Liver (tissue), 8 donors: ENCODE measurements at regions not wholly inside any gene's neighbourhood (a gene's known extent, or its start where the extent isn't known, plus 50 kb on each side); places are given as distances from the start of the nearest gene placed in this dataset.

Experiments used
- DNase-seq: peaks from one replicate; pipeline ENCODE4 v3.0.0-alpha.2; 2017; ENCODE audit warnings: low spot score
- H3K27ac ChIP-seq, 2 donors: one replicate each; pipeline ENCODE4 v1.7.0; 2013; ENCODE audit warnings: inconsistent platforms in 2 of 2, low read length in 2 of 2, control low read depth in 1 of 2, low read depth in 1 of 2, mild to moderate bottlenecking in 1 of 2
- H3K27me3 ChIP-seq, 4 donors: one replicate each; pipeline versions ENCODE4 v1.6.1 to v1.7.0; 2013; ENCODE audit warnings: low read length in 3 of 4, inconsistent platforms in 1 of 4, mild to moderate bottlenecking in 1 of 4, moderate library complexity in 1 of 4; ENCODE audit not compliant: control insufficient read depth in 4 of 4, insufficient read depth in 4 of 4
- H3K36me3 ChIP-seq, 4 donors: one replicate each; pipeline versions ENCODE4 v1.6.1 to v1.7.0; 2013; ENCODE audit warnings: low read length in 3 of 4, mild to moderate bottlenecking in 3 of 4, low read depth in 1 of 4, moderate library complexity in 1 of 4; ENCODE audit not compliant: control insufficient read depth in 4 of 4, insufficient read depth in 3 of 4
- H3K4me1 ChIP-seq, 4 donors: one replicate each; pipeline versions ENCODE4 v1.6.1 to v1.7.0; 2013; ENCODE audit warnings: low read length in 3 of 4, mild to moderate bottlenecking in 3 of 4, moderate library complexity in 1 of 4; ENCODE audit not compliant: control insufficient read depth in 4 of 4, insufficient read depth in 4 of 4
- H3K4me3 ChIP-seq, 3 donors: one replicate each; pipeline versions ENCODE4 v1.6.1 to v1.7.0; 2013; ENCODE audit warnings: low read length in 3 of 3, control low read depth in 1 of 3, low read depth in 1 of 3, mild to moderate bottlenecking in 1 of 3
- H3K9ac ChIP-seq, 2 donors: one replicate each; pipeline ENCODE4 v1.7.0; 2013; ENCODE audit warnings: low read length in 2 of 2, mild to moderate bottlenecking in 2 of 2, moderate library complexity in 2 of 2, control low read depth in 1 of 2, low read depth in 1 of 2
- H3K9me3 ChIP-seq, 4 donors: one replicate each; pipeline versions ENCODE4 v1.6.1 to v1.7.0; 2013; ENCODE audit warnings: low read length in 3 of 4; ENCODE audit not compliant: control insufficient read depth in 4 of 4
- CTCF ChIP-seq: fragments of 150-350 bp; IDR thresholded peaks from 2 replicates; pipeline ENCODE4 v1.5.1; 2017; ENCODE audit warnings: improper control_type of control experiment, low read depth, low read length; ENCODE audit not compliant: missing input control
- FOXA2 ChIP-seq: IDR thresholded peaks from 2 replicates; pipeline ENCODE4 v1.6.1; 2016; ENCODE audit warnings: antibody characterized with exemption
- GABPA ChIP-seq, 2 donors: IDR thresholded peaks in 1 of 2; conservative IDR thresholded peaks in 1 of 2; 2 replicates each; pipeline ENCODE4 v1.6.1; 2016; ENCODE audit warnings: antibody characterized with exemption in 2 of 2, mild to moderate bottlenecking in 1 of 2, moderate library complexity in 1 of 2
- HNF4G ChIP-seq: IDR thresholded peaks from 2 replicates; pipeline ENCODE4 v1.6.1; 2016; ENCODE audit warnings: antibody characterized with exemption
- MAX ChIP-seq: IDR thresholded peaks from 2 replicates; pipeline ENCODE4 v1.6.1; 2016; ENCODE audit warnings: antibody characterized with exemption
- RAD21 ChIP-seq, 2 donors: IDR thresholded peaks; 2 replicates each; pipeline ENCODE4 v1.6.1; 2016; ENCODE audit warnings: antibody characterized with exemption in 2 of 2, mild to moderate bottlenecking in 2 of 2
- SP1 ChIP-seq: IDR thresholded peaks from 2 replicates; pipeline ENCODE4 v1.6.1; 2018; ENCODE audit warnings: antibody characterized with exemption, mild to moderate bottlenecking
- TAF1 ChIP-seq: conservative IDR thresholded peaks from 2 replicates; pipeline ENCODE4 v1.6.1; 2016; ENCODE audit warnings: antibody characterized with exemption, mild to moderate bottlenecking
- ZBTB33 ChIP-seq: IDR thresholded peaks from 2 replicates; pipeline ENCODE4 v1.6.1; 2016; ENCODE audit warnings: antibody characterized with exemption
- WGBS: extraction: QIAGEN DNeasy Blood & Tissue Kit; methylation state at CpG from one replicate; pipeline ENCODE4 v1.1.7; 2013; 5-methylcytosine and 5-hydroxymethylcytosine counted together
- TF ChIP-seq, protein P1 (sequence below): IDR thresholded peaks from 2 replicates; pipeline ENCODE4 v1.6.1; 2016; ENCODE audit warnings: antibody characterized with exemption, mild to moderate bottlenecking
- TF ChIP-seq, protein P2 (sequence below): IDR thresholded peaks from 2 replicates; pipeline ENCODE4 v1.6.1; 2016; ENCODE audit warnings: antibody characterized with exemption
- donor health status: healthy.
- donor health status: healthy.
- donor health status: healthy.
- donor health status: healthy.
- donor health status: healthy.

DNA sequence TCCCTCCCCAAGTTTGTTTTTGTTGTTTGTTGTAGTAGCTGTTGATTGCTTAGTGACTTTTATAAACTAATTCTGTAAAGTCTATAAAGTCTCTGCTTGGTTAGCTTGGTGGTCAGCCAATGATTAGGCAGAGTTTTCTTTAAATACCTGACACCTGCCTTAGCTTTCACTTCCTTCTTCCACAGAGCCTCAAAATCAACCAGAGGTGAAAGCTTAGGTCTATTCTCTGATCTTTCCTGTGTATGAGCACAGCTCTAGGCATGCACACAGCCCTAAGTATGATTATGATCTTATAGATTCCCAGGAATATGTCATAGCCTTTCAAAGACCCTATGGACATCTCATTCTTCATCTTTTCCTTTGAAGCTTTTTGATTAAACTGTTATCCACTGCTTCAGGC is 514.7 kb downstream of the AACS start:
- TF ChIP-seq GABPA (IDR thresholded peaks at IDR 0.05 in 1 of 2, conservative IDR thresholded peaks at IDR 0.05 in 1 of 2) (no peak), MAX (no peak), SP1 (no peak), FOXA2 (no peak), HNF4G (no peak), ZBTB33 (no peak), CTCF (no peak), TAF1 (no peak), RAD21 (IDR thresholded peaks at IDR 0.05) (no peak)
- TF ChIP-seq, protein P1, sequence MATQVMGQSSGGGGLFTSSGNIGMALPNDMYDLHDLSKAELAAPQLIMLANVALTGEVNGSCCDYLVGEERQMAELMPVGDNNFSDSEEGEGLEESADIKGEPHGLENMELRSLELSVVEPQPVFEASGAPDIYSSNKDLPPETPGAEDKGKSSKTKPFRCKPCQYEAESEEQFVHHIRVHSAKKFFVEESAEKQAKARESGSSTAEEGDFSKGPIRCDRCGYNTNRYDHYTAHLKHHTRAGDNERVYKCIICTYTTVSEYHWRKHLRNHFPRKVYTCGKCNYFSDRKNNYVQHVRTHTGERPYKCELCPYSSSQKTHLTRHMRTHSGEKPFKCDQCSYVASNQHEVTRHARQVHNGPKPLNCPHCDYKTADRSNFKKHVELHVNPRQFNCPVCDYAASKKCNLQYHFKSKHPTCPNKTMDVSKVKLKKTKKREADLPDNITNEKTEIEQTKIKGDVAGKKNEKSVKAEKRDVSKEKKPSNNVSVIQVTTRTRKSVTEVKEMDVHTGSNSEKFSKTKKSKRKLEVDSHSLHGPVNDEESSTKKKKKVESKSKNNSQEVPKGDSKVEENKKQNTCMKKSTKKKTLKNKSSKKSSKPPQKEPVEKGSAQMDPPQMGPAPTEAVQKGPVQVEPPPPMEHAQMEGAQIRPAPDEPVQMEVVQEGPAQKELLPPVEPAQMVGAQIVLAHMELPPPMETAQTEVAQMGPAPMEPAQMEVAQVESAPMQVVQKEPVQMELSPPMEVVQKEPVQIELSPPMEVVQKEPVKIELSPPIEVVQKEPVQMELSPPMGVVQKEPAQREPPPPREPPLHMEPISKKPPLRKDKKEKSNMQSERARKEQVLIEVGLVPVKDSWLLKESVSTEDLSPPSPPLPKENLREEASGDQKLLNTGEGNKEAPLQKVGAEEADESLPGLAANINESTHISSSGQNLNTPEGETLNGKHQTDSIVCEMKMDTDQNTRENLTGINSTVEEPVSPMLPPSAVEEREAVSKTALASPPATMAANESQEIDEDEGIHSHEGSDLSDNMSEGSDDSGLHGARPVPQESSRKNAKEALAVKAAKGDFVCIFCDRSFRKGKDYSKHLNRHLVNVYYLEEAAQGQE: no peak
- Histone ChIP-seq H3K27me3 (peaks cover 0 to 3% (median 0%) of the 10 kb centered on the region in 4 donors), H3K4me3 (no peak overlapping the region), H3K9ac (no peak overlapping the region), H3K9me3 (peaks cover 0 to 14% (median 1%) of the 10 kb centered on the region in 4 donors), H3K27ac (no peak overlapping the region), H3K36me3 (no peaks in the 10 kb centered on the region), H3K4me1 (no peaks in the 10 kb centered on the region)
- no peak for DNase-seq

GRCh38 chr12:125583071-125583470 is 517.8 kb downstream of the AACS start:
- H3K4me1 ChIP-seq: no peaks in the 10 kb centered on the region
- TF ChIP-seq ZBTB33: no peak
- TF ChIP-seq, protein P1: no peak
- no peak for TF ChIP-seq GABPA (IDR thresholded peaks at IDR 0.05 in 1 of 2, conservative IDR thresholded peaks at IDR 0.05 in 1 of 2)
- TF ChIP-seq, protein P2, sequence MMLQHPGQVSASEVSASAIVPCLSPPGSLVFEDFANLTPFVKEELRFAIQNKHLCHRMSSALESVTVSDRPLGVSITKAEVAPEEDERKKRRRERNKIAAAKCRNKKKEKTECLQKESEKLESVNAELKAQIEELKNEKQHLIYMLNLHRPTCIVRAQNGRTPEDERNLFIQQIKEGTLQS: no peak
- TF ChIP-seq HNF4G: no peak
- peaks cover 0 to 3% (median 0%) of the 10 kb centered on the region in 4 donors for H3K27me3 ChIP-seq
- no peaks in the 10 kb centered on the region for H3K36me3 ChIP-seq
- H3K27ac ChIP-seq: no peak overlapping the region
- H3K4me3 ChIP-seq: no peak overlapping the region
- no peak overlapping the region for H3K9ac ChIP-seq
- 70% methylated on average over 3 of the region's 3 CpGs for WGBS
- peaks cover 0 to 12% (median 3%) of the 10 kb centered on the region in 4 donors for H3K9me3 ChIP-seq
- DNase-seq: no peak
